Activated CD8-positive, alpha-beta memory T cell treated with anti-CD3 and anti-CD28 coated beads, Interleukin-2, amount 50 U/mL, for 48 hours (primary cell): ENCODE measurements at regions not wholly inside any gene's neighbourhood (a gene's known extent, or its start where the extent isn't known, plus 50 kb on each side); places are given as distances from the start of the nearest gene placed in this dataset.
A peak's percentile ranks its signal among the peaks of the same experiment; 100 is the strongest.
"Not testable (repeated sequence)": the region's sequence is repeated elsewhere in the genome, so short reads cannot be mapped to it uniquely, and the experiment has no call there.

ENCODE experiments used
- DNase-seq: peaks from one replicate; pipeline ENCODE4 v3.0.0-alpha.2; 2020

- DNase-seq = peak; percentile 95
These were observed 115.4 kb downstream of the LHX2 start for GRCh38 chr9:124126648-124127646.

DNA sequence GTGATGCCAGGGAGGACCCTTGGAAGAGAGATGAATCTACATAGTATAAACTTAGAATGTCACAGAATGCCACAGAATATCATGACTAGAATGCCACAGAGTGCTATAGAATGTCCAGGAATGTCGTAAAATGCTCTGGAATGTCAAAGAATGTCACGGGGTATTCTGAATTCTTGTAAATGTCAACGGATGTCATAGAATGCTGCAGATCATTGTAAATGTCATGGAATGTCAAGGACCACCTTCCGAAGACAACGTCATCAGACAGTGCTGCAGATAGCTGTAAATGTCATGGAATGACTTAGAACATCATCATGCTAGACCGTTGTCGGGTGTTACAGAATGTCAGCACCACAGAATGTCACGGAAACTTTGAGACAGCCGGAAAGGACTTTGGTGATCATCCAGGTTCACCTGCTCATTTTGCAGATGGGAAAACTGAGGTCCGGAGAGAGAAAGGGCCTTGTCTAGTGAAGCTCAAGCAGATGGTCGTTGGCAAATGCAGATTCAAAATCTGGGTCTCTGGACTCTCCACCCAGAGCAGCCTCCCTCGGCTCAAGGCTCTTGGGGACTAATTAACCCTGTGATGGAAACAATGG, 117.1 kb downstream of the LHX2 start:
- no peak for DNase-seq

- DNase-seq = no peak
These were observed 118.9 kb downstream of the LHX2 start for GRCh38 chr9:124130277-124131075.

DNA sequence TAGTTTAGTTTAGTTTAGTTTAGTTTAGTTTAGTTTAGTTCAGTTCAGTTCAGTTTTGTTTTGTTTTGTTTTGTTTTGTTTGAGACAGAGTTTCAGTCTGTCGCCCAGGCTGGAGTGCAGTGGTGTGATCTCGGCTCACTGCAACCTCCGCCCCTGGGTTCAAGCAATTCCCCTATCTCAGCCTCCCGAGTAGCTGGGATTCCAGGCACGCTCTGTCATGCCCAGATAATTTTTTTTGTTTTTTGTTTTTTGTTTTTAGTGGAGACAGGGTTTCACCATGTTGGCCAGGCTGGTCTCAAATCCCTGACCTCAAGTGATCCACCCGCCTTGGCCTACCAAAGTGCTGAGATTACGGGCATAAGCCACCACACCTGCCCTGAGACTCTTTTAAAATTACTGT, 120.0 kb downstream of the LHX2 start:
- DNase-seq = not testable (repeated sequence)

DNA sequence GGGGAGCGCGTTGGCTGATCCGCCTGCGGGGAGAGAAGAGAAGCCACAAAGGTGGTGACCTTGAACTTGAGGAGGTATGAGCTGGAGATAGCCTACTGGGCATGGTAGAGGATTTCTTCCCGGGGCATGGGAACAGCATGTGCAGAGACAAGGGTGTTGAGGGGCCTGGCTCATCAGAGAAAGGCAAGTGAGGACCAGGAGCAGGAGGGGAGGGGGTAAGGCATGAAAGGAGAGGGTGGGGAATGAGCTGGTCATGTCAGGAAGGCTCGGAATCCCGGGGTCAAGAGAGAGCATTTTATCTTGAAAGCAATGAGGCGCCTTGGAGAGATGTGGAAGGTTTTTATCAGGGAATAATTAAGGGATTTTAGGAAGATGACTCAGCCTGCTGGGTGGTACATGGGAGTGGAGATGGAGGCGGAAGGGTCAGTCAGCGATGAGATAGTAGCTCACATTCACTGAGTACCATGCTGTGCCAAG, 121.1 kb downstream of the LHX2 start:
- DNase-seq = no peak

DNA sequence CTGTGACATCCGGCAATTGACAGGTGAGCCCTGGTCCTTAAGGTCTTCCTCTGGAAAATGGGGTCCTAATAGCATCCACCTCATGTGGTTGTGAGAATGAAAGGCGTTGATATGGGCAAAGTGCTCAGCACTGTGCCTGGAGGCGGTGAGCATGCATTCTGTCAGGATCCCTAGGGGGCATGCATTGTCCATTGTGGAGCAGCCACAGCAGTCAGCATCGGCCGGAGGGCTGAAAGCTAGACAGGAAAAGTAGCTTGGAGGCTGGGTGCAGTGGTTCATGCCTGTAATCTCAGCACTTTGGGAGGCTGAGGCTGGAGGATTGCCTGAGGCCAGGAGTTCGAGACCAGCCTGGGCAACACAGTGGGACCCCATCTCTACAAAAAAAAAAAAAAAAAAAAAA, 122.2 kb downstream of the LHX2 start:
- DNase-seq = peak; percentile 57

- DNase-seq = no peak
These were observed 123.0 kb downstream of the LHX2 start for GRCh38 chr9:124134526-124134925.

DNA sequence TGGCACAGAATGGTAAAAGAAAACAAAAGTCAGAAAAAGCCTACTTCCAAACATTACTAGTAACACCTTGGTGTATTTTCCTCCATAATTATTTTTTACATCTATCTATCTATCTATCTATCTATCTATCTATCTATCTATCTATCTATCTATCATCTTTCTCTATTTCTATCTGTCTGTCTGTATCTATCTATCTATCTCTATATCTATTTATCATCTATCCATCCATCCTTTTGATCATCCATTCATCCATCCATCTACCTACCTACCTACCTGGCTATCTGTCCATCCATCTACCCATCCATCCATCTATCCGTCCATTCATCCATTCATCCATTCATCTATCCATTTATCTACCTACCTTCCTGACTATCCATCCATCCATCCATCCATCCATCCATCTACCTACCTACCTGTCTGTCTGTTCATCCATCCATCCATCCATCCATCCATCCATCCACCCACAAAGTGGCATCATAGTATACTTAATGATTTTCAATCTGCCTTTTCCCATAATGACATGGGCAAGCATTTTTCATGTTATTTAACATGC, 121.9 kb upstream of the NEK6 start:
- no peak for DNase-seq

DNA sequence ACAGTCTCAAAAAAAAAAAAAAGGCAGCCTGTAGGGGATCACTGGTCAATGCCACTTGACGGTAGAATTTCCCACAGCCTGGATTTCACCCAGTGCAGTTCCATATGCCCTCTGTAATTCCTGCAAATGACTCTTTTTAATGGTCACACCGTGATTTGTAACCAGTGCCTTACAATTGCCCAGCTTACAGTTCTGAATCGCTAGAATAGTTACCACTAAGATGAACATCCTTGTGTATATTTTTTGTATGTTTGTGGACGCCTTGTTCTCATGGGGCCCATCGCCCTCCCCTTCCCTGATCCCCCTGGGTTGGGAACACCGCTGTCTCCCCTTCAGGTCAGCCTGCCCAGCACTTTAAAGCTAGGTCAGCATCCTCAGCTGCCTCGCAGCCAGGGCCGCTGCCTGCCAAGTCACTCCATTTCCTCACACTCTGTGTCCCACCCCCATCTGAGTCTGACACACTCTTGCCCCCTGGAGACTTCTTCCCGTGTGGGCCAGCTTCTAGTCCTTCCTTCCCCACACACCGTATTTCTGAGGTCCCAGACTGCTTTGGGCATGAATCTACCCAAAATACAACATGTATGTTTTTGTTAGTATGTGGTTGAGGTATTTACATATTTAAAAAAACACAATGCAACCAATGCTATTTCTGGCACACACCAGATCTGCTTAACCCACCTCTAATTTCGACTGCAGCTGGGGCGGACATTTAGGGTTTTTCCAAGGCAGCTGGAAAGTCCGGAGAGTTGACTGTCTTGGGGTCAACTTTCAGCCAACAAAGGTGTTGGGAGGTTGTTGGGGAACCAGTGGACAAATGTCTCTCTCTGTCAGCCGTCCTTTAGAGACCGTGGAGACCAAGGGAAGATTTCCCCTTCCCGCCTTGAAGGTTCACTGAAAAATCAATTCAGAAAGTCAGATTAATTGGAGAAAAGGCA, 120.5 kb upstream of the NEK6 start:
- DNase-seq = no peak

GRCh38 chr9:124137944-124138335, 119.8 kb upstream of the NEK6 start:
- no peak for DNase-seq

- no peak for DNase-seq
These were observed 118.7 kb upstream of the NEK6 start for GRCh38 chr9:124139001-124139400.

- no peak for DNase-seq
These were observed 116.7 kb upstream of the NEK6 start for GRCh38 chr9:124140941-124141568.

- DNase-seq = not testable (repeated sequence)
These were observed 113.1 kb upstream of the NEK6 start for GRCh38 chr9:124144561-124145123.

- no peak for DNase-seq
These were observed 111.7 kb upstream of the NEK6 start for GRCh38 chr9:124146031-124146561.

- DNase-seq = no peak
These were observed 107.8 kb upstream of the NEK6 start for GRCh38 chr9:124149992-124150391.

GRCh38 chr9:124163760-124164255, 93.9 kb upstream of the NEK6 start:
- DNase-seq = no peak

- no peak for DNase-seq
These were observed 92.9 kb upstream of the NEK6 start for GRCh38 chr9:124164811-124165210.

DNA sequence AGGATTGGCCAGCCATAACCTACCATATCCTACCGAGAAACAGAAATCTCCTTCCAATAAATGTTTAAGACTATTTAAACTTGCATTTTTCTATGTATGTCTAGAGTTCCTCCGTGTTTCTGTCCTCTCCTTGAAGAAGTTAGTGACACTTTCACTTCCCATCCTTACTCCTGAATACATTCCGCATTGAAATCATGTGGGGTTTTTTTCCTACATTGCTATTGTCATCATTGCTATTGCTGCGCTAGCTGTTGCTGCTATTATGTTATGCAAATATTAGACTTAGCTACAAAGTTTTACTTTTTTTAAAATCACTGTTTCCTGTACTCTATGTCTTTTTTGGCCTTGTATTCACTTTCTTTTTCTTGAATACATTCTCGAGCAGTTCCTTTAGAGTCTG, 83.3 kb upstream of the NEK6 start:
- no peak for DNase-seq

DNA sequence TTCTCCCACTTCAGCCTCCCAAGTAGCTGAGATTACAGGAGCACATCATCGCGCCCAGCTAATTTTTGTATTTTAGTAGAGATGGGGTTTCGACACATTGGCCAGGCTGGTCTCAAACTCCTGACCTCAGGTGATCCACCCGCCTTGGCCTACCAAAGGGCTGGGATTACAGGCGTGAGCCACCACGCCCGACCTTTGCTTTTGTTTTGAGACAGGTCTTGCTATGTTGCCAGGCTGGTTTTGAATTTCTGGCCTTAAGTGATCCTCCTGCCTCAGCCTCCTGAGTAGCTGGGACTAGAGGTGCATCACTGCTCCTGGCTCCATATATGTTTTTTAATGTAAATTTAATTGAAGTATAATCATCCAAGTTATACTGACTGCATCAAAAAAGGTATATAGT, 80.2 kb upstream of the NEK6 start:
- DNase-seq = not testable (repeated sequence)
